ENCODE measurements at regions not wholly inside any gene's neighbourhood (a gene's known extent, or its start where the extent isn't known, plus 50 kb on each side); places are given as distances from the start of the nearest gene placed in this dataset.
A peak's percentile ranks its signal among the peaks of the same experiment; 100 is the strongest.
"Not testable (repeated sequence)": the region's sequence is repeated elsewhere in the genome, so short reads cannot be mapped to it uniquely, and the experiment has no call there.

- TF ChIP-seq CTCF (conservative IDR thresholded peaks at IDR 0.05 in 1 of 2, IDR thresholded peaks at IDR 0.05 in 1 of 2; ENCODE audit: low read depth in 1 of 2, low read length in 2 of 2) (no peak), EZH2 (IDR thresholded peaks at IDR 0.05; ENCODE audit: low read length, missing control alignments) (no peak)
- H4K20me1 ChIP-seq (ENCODE audit: control insufficient read depth, extremely low read depth, insufficient read depth, low read length), result no peaks in the 10 kb centered on the region
- H3K27me3 ChIP-seq (ENCODE audit: control insufficient read depth, insufficient read depth, low read length), result no peaks in the 10 kb centered on the region
- H3K27ac ChIP-seq (ENCODE audit: insufficient read depth, low read length), result no peak overlapping the region
- H3K36me3 ChIP-seq (ENCODE audit: control insufficient read depth, insufficient read depth, low read length), result no peaks in the 10 kb centered on the region
- no peaks in the 10 kb centered on the region for H3K79me2 ChIP-seq (ENCODE audit: control insufficient read depth, insufficient read depth, low read length)
- no peak overlapping the region for H3K4me2 ChIP-seq (ENCODE audit: extremely low read depth, insufficient read depth, low read length)
- H3K9me3 ChIP-seq (ENCODE audit: control insufficient read depth, insufficient read depth, low read depth, low read length), result no peaks in the 10 kb centered on the region
- no peak overlapping the region for H3K4me3 ChIP-seq (replicated peaks in 1 of 4; ENCODE audit: control extremely low read depth in 1 of 4, insufficient read depth in 1 of 4, low read depth in 3 of 4, low read length in 4 of 4)
- H3K4me1 ChIP-seq (ENCODE audit: control insufficient read depth, extremely low read depth, insufficient read depth, low read length), result no peaks in the 10 kb centered on the region
- no peak overlapping the region for H3K9ac ChIP-seq (ENCODE audit: insufficient read depth, low read length)
- DNase-seq (ENCODE audit: low read depth in 2 of 2), result no peak
- H2AFZ ChIP-seq (ENCODE audit: low read length), result no peak overlapping the region
Measured at GRCh38 chr3:26091626-26092025, 301.7 kb downstream of the OXSM start.

GRCh38 chr3:26097111-26097510 lies 307.2 kb downstream of the OXSM start:
- H3K9me3 ChIP-seq (ENCODE audit: control insufficient read depth, insufficient read depth, low read depth, low read length); H3K36me3 ChIP-seq (ENCODE audit: control insufficient read depth, insufficient read depth, low read length); DNase-seq (ENCODE audit: low read depth in 2 of 2); H2AFZ ChIP-seq (ENCODE audit: low read length); H3K4me2 ChIP-seq (ENCODE audit: extremely low read depth, insufficient read depth, low read length); H3K79me2 ChIP-seq (ENCODE audit: control insufficient read depth, insufficient read depth, low read length); H3K27me3 ChIP-seq (ENCODE audit: control insufficient read depth, insufficient read depth, low read length); H3K4me1 ChIP-seq (ENCODE audit: control insufficient read depth, extremely low read depth, insufficient read depth, low read length); H3K27ac ChIP-seq (ENCODE audit: insufficient read depth, low read length); H3K9ac ChIP-seq (ENCODE audit: insufficient read depth, low read length); H4K20me1 ChIP-seq (ENCODE audit: control insufficient read depth, extremely low read depth, insufficient read depth, low read length); H3K4me3 ChIP-seq (replicated peaks in 1 of 4; ENCODE audit: control extremely low read depth in 1 of 4, insufficient read depth in 1 of 4, low read depth in 3 of 4, low read length in 4 of 4): not testable (repeated sequence)

- Histone ChIP-seq H2AFZ (ENCODE audit: low read length) (no peak overlapping the region), H3K4me1 (ENCODE audit: control insufficient read depth, extremely low read depth, insufficient read depth, low read length) (no peaks in the 10 kb centered on the region), H3K9ac (ENCODE audit: insufficient read depth, low read length) (no peak overlapping the region), H3K4me2 (ENCODE audit: extremely low read depth, insufficient read depth, low read length) (no peak overlapping the region), H3K36me3 (ENCODE audit: control insufficient read depth, insufficient read depth, low read length) (no peaks in the 10 kb centered on the region), H4K20me1 (ENCODE audit: control insufficient read depth, extremely low read depth, insufficient read depth, low read length) (no peaks in the 10 kb centered on the region), H3K27ac (ENCODE audit: insufficient read depth, low read length) (no peak overlapping the region), H3K9me3 (ENCODE audit: control insufficient read depth, insufficient read depth, low read depth, low read length) (no peaks in the 10 kb centered on the region), H3K27me3 (ENCODE audit: control insufficient read depth, insufficient read depth, low read length) (no peaks in the 10 kb centered on the region), H3K4me3 (replicated peaks in 1 of 4; ENCODE audit: control extremely low read depth in 1 of 4, insufficient read depth in 1 of 4, low read depth in 3 of 4, low read length in 4 of 4) (no peak overlapping the region), H3K79me2 (ENCODE audit: control insufficient read depth, insufficient read depth, low read length) (no peaks in the 10 kb centered on the region)
- peak; percentile 0 to 7 for DNase-seq (ENCODE audit: low read depth in 2 of 2)
- no peak for TF ChIP-seq EZH2 (IDR thresholded peaks at IDR 0.05; ENCODE audit: low read length, missing control alignments)
- no peak for TF ChIP-seq CTCF (conservative IDR thresholded peaks at IDR 0.05 in 1 of 2, IDR thresholded peaks at IDR 0.05 in 1 of 2; ENCODE audit: low read depth in 1 of 2, low read length in 2 of 2)
Measured at GRCh38 chr3:26099692-26100091, 309.8 kb downstream of the OXSM start.

- no peak overlapping the region for H3K9ac ChIP-seq (ENCODE audit: insufficient read depth, low read length)
- no peak overlapping the region for H3K4me3 ChIP-seq (replicated peaks in 1 of 4; ENCODE audit: control extremely low read depth in 1 of 4, insufficient read depth in 1 of 4, low read depth in 3 of 4, low read length in 4 of 4)
- no peaks in the 10 kb centered on the region for H3K27me3 ChIP-seq (ENCODE audit: control insufficient read depth, insufficient read depth, low read length)
- no peak for DNase-seq (ENCODE audit: low read depth in 2 of 2)
- no peaks in the 10 kb centered on the region for H3K79me2 ChIP-seq (ENCODE audit: control insufficient read depth, insufficient read depth, low read length)
- no peaks in the 10 kb centered on the region for H3K4me1 ChIP-seq (ENCODE audit: control insufficient read depth, extremely low read depth, insufficient read depth, low read length)
- no peak overlapping the region for H3K27ac ChIP-seq (ENCODE audit: insufficient read depth, low read length)
- no peak overlapping the region for H3K4me2 ChIP-seq (ENCODE audit: extremely low read depth, insufficient read depth, low read length)
- H3K36me3 ChIP-seq (ENCODE audit: control insufficient read depth, insufficient read depth, low read length), result no peaks in the 10 kb centered on the region
- no peak for TF ChIP-seq CTCF (conservative IDR thresholded peaks at IDR 0.05 in 1 of 2, IDR thresholded peaks at IDR 0.05 in 1 of 2; ENCODE audit: low read depth in 1 of 2, low read length in 2 of 2)
- TF ChIP-seq EZH2 (IDR thresholded peaks at IDR 0.05; ENCODE audit: low read length, missing control alignments), result no peak
- H2AFZ ChIP-seq (ENCODE audit: low read length), result no peak overlapping the region
- no peaks in the 10 kb centered on the region for H4K20me1 ChIP-seq (ENCODE audit: control insufficient read depth, extremely low read depth, insufficient read depth, low read length)
- no peaks in the 10 kb centered on the region for H3K9me3 ChIP-seq (ENCODE audit: control insufficient read depth, insufficient read depth, low read depth, low read length)
Measured at GRCh38 chr3:26100176-26100575, 310.3 kb downstream of the OXSM start.
